GM18517 (cell line): ENCODE measurements at regions not wholly inside any gene's neighbourhood (a gene's known extent, or its start where the extent isn't known, plus 50 kb on each side); places are given as distances from the start of the nearest gene placed in this dataset.

Source experiments
- ATAC-seq: cut with Tn5 transposase; IDR thresholded peaks from one replicate; pipeline ENCODE4 v1.9.1; 2021; ENCODE audit warnings: mild to moderate bottlenecking, moderate library complexity; ENCODE audit not compliant: unreplicated experiment

GRCh38 chr22:47997052-47997590 lies 1234.7 kb downstream of the TBC1D22A start:
- no peak for ATAC-seq

- ATAC-seq = no peak
Measured at GRCh38 chr22:47996446-47996857, 1234.0 kb downstream of the TBC1D22A start.

GRCh38 chr22:47995718-47996117 lies 1233.3 kb downstream of the TBC1D22A start:
- ATAC-seq = no peak

- no peak for ATAC-seq
Measured at GRCh38 chr22:47995264-47995627, 1232.8 kb downstream of the TBC1D22A start.

GRCh38 chr22:47994601-47995263 lies 1232.3 kb downstream of the TBC1D22A start:
- ATAC-seq = no peak

- ATAC-seq = no peak
Measured at GRCh38 chr22:47994045-47994444, 1231.6 kb downstream of the TBC1D22A start.

- ATAC-seq = no peak
Measured at GRCh38 chr22:47990481-47990880, 1228.0 kb downstream of the TBC1D22A start.

GRCh38 chr22:47987885-47988515 lies 1225.5 kb downstream of the TBC1D22A start:
- no peak for ATAC-seq

- no peak for ATAC-seq
Measured at GRCh38 chr22:47976219-47976618, 1213.8 kb downstream of the TBC1D22A start.

- ATAC-seq = no peak
Measured at GRCh38 chr22:47967831-47968230, 1205.4 kb downstream of the TBC1D22A start.

GRCh38 chr22:47966316-47966715 lies 1203.9 kb downstream of the TBC1D22A start:
- no peak for ATAC-seq

- ATAC-seq = no peak
Measured at GRCh38 chr22:47965896-47966295, 1203.4 kb downstream of the TBC1D22A start.

- no peak for ATAC-seq
Measured at GRCh38 chr22:47965066-47965465, 1202.6 kb downstream of the TBC1D22A start.

GRCh38 chr22:47963660-47964059 lies 1201.2 kb downstream of the TBC1D22A start:
- no peak for ATAC-seq

GRCh38 chr22:47957649-47958048 lies 1195.2 kb downstream of the TBC1D22A start:
- no peak for ATAC-seq

- no peak for ATAC-seq
Measured at GRCh38 chr22:47954107-47954506, 1191.7 kb downstream of the TBC1D22A start.

- no peak for ATAC-seq
Measured at GRCh38 chr22:47944941-47945340, 1182.5 kb downstream of the TBC1D22A start.

GRCh38 chr22:47943729-47944700 lies 1181.6 kb downstream of the TBC1D22A start:
- ATAC-seq = no peak

- ATAC-seq = no peak
Measured at GRCh38 chr22:47940211-47940610, 1177.8 kb downstream of the TBC1D22A start.

GRCh38 chr22:47933891-47934290 lies 1171.4 kb downstream of the TBC1D22A start:
- ATAC-seq = no peak

- no peak for ATAC-seq
Measured at GRCh38 chr22:47933226-47933625, 1170.8 kb downstream of the TBC1D22A start.
